ENCODE measurements at regions not wholly inside any gene's neighbourhood (a gene's known extent, or its start where the extent isn't known, plus 50 kb on each side); places are given as distances from the start of the nearest gene placed in this dataset.
A peak's percentile ranks its signal among the peaks of the same experiment; 100 is the strongest.

DNA sequence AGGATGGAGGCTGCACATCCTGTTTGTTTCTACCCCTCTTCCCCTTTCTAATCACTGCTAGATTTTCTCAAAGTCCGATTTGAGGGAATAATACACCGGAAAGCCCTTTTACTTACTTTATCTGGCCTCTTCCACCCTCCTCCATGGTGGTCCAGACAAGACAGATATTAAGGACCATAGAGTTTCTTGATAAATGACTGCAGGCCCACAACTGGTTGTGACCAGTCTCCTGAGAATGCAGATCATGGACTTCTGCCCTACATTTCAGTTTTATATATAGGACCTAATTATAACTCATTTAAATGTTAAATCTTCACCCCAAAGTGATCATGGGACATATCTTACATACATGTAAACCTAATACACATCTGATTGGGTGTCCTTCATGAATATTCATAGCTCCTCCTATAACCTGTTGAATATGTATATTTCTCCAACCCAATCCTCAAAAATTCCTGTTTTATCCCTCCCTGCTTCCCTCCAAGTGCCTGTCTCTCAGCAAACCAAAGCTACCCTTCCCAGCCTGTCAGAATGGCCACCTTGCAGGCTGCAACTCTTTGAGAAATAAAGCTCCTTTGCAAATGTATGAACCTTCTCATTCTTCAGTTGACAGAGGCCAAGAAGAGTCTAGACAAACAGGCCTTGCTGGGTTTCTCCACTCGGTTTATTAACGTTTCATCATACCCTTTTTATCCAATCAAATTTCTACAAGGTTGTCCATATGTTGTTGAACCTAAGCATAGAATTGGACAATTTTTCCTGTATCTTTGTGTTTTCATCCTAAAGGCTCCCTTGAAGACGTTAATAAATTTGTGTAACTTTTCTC lies 133.1 kb downstream of the HFE start:
- no peak overlapping the region for H3K4me3 ChIP-seq (ENCODE audit: low read depth, low read length)
- in situ Hi-C loops (cut with HindIII; ENCODE audit: low sequenced_read_pairs), result no loop called here
- DNase-seq (ENCODE audit: low read depth, low spot score), result no peak
- TF ChIP-seq, protein P1, sequence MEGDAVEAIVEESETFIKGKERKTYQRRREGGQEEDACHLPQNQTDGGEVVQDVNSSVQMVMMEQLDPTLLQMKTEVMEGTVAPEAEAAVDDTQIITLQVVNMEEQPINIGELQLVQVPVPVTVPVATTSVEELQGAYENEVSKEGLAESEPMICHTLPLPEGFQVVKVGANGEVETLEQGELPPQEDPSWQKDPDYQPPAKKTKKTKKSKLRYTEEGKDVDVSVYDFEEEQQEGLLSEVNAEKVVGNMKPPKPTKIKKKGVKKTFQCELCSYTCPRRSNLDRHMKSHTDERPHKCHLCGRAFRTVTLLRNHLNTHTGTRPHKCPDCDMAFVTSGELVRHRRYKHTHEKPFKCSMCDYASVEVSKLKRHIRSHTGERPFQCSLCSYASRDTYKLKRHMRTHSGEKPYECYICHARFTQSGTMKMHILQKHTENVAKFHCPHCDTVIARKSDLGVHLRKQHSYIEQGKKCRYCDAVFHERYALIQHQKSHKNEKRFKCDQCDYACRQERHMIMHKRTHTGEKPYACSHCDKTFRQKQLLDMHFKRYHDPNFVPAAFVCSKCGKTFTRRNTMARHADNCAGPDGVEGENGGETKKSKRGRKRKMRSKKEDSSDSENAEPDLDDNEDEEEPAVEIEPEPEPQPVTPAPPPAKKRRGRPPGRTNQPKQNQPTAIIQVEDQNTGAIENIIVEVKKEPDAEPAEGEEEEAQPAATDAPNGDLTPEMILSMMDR (IDR thresholded peaks at IDR 0.05; ENCODE audit: low read depth, low read length), result no peak

DNA sequence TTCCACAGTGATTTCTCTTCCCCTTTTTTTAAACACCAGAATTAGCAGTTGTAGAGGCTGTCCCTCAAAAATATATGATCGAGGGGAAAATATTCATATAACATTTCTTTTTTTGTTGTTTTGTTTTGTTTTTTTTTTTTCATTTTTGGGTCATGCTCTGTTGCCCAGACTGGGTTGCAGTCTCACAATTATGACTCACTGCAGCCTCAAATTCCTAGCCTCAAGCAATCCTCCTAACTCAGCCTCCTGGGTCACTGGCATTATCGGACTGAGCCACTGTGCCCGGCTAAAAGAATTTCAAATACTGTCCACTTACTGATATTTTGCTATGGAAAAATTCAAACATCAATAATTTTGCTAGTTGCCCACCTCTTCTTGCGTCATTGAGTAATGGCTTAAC lies 134.0 kb downstream of the HFE start:
- TF ChIP-seq, protein P1 (IDR thresholded peaks at IDR 0.05; ENCODE audit: low read depth, low read length), result no peak
- no peak for DNase-seq (ENCODE audit: low read depth, low spot score)
- in situ Hi-C loops (cut with HindIII; ENCODE audit: low sequenced_read_pairs), result no loop called here
- H3K4me3 ChIP-seq (ENCODE audit: low read depth, low read length), result no peak overlapping the region

DNA sequence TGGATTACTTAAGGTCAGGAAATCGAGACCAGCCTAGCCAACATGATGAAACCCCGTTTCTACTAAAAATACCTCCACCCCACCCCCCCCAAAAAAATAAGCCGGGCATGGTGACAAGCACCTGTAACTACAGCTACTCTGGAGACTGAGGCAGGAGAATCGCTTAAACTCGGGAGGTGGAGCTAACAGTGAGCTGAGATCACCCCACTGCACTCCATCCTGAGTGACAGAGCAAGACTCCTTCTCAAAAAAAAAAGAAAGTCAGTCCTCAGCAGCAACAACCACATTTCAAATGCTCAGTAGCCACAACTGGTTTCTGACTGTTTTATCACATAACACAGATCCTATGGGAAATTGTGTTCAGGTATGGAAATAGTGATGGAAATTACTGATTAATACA lies 135.3 kb downstream of the HFE start:
- TF ChIP-seq, protein P1 (IDR thresholded peaks at IDR 0.05; ENCODE audit: low read depth, low read length), result no peak
- DNase-seq (ENCODE audit: low read depth, low spot score), result no peak
- no peak overlapping the region for H3K4me3 ChIP-seq (ENCODE audit: low read depth, low read length)
- in situ Hi-C loops (cut with HindIII; ENCODE audit: low sequenced_read_pairs), result no loop called here

DNA sequence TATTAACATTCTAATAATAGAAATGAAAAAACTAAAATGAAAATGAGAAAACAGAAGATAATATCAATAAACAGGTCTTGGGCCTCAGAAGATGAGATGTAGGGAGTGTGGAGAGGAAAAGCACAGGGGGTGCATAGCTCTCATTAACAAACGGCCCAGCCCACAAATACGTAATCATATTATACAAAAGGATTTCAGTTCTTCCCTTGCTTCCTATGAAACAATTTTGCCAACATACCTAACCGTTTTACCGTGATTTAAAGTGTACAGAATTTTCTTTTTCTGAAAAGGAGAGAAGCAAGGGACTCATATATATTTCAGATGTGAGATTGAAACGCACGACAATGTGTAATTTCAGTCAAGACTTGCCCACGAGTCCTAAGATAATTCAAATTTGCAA lies 136.0 kb downstream of the HFE start:
- in situ Hi-C loops (cut with HindIII; ENCODE audit: low sequenced_read_pairs), result no loop called here
- peak; percentile 47 for DNase-seq (ENCODE audit: low read depth, low spot score)
- H3K4me3 ChIP-seq (ENCODE audit: low read depth, low read length), result peak overlapping the region; percentile 67
- TF ChIP-seq, protein P1 (IDR thresholded peaks at IDR 0.05; ENCODE audit: low read depth, low read length), result no peak

DNA sequence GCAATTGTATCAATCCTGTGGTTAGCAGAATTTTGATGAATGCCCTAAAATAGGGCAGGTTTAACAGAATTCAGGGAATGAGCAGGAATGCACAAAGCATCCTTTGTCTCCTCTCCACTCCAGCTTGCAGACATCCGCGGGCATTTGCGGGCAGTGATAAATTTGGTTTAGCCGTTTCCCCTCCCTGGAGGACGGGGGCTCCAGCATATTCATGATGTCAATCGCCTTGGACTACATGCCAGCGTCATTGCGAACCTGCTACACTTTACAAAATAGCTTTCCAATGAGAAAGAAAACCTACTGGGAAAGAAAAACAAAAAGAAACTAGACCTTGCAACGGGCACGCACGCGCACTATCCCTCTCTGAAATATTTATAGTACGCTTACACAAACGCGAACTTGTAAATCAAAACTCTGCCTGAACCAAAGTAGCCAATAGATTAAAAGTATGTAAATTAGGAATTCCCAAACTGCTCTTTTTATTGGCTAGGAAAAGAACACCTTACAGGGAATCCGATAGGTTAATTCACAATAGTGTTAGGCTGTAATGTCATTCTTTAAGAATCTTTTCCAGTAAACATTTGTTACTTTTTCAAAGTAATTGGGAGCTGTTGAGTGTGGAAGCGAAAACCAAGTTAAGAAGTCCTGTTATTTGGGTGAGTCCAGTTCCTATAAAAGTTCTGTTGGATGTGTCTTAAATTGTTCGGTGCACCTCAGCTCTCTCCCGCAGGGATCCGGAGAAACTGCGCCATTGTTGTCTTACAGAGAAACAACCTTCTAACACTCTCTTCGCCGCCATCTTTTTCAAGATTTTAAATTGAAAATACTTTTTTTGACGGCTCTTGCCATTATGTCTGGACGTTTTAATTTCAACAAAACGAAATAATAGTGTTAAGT lies 136.7 kb downstream of the HFE start:
- TF ChIP-seq, protein P1 (IDR thresholded peaks at IDR 0.05; ENCODE audit: low read depth, low read length), result no peak
- in situ Hi-C loops (cut with HindIII; ENCODE audit: low sequenced_read_pairs), result no loop called here
- H3K4me3 ChIP-seq (ENCODE audit: low read depth, low read length), result peak overlapping the region; percentile 67
- DNase-seq (ENCODE audit: low read depth, low spot score), result peak; percentile 98

DNA sequence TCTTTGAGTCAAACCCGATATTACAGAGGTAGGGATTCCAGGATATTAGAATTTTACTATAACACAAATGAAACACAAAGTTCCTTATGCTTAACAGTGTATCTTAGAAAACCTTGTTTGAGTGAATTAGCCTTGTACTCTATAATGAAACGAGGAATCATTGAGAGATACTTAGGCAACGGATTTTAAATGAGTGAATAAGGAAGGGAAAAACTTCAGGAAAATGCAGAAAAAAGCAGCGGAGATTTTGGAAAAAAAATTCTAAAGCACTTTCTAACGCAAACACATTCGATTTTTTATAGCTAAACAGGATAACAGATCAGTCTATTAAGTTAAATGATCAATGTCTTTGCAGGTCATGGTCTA lies 137.3 kb downstream of the HFE start:
- DNase-seq (ENCODE audit: low read depth, low spot score), result no peak
- H3K4me3 ChIP-seq (ENCODE audit: low read depth, low read length), result peak overlapping the region; percentile 67
- in situ Hi-C loops (cut with HindIII; ENCODE audit: low sequenced_read_pairs), result no loop called here
- TF ChIP-seq, protein P1 (IDR thresholded peaks at IDR 0.05; ENCODE audit: low read depth, low read length), result no peak

All from astrocyte of the spinal cord (primary cell).